Heart right ventricle (tissue), 16 donors: ENCODE measurements at regions not wholly inside any gene's neighbourhood (a gene's known extent, or its start where the extent isn't known, plus 50 kb on each side); places are given as distances from the start of the nearest gene placed in this dataset.

Source experiments
- ATAC-seq, 8 donors: fragments of 200-7000 bp; cut with Tn5 transposase; one replicate each; pipeline ENCODE4 v1.9.1; 2020; ENCODE audit warnings: mild to moderate bottlenecking in 8 of 8, moderate library complexity in 8 of 8, moderate number of reproducible peaks in 1 of 8
- DNase-seq, 2 donors: peaks; one replicate each; pipeline ENCODE4 v3.0.0-alpha.2; 2020
- H3K27ac ChIP-seq, 10 donors: fragments of 200-600 bp; sonication (generic) in 2 of 10; one replicate each; pipeline versions ENCODE4 v1.5.0 to v1.8.0; 2020 to 2022; ENCODE audit warnings: mild to moderate bottlenecking in 3 of 10
- H3K27me3 ChIP-seq, 7 donors: fragments of 200-600 bp; one replicate each; pipeline ENCODE4 v1.8.0; 2021 to 2022; ENCODE audit warnings: mild to moderate bottlenecking in 2 of 7
- H3K36me3 ChIP-seq, 9 donors: fragments of 200-600 bp; sonication (generic) in 1 of 9; one replicate each; pipeline versions ENCODE4 v1.5.0 to v1.8.0; 2020 to 2022; ENCODE audit warnings: mild to moderate bottlenecking in 2 of 9
- H3K4me1 ChIP-seq, 9 donors: fragments of 200-600 bp; sonication (generic) in 1 of 9; one replicate each; pipeline versions ENCODE4 v1.5.0 to v1.8.0; 2020 to 2022; ENCODE audit warnings: mild to moderate bottlenecking in 4 of 9
- H3K4me3 ChIP-seq, 10 donors: fragments of 200-600 bp; sonication (generic) in 2 of 10; one replicate each; pipeline versions ENCODE4 v1.5.0 to v1.8.0; 2020 to 2022; ENCODE audit warnings: mild to moderate bottlenecking in 7 of 10, moderate library complexity in 2 of 10
- H3K9me3 ChIP-seq, 11 donors: fragments of 200-600 bp in 10 of 11; sonication (generic) in 2 of 11; one replicate each; pipeline versions ENCODE4 v1.5.0 to v1.8.0; 2013 to 2022; ENCODE audit warnings: mild to moderate bottlenecking in 2 of 11, control low read depth in 1 of 11, moderate library complexity in 1 of 11
- CTCF ChIP-seq, 9 donors: fragments of 200-600 bp; sonication (generic) in 2 of 9; IDR thresholded peaks; one replicate each; pipeline versions ENCODE4 v1.5.0 to v1.8.0; 2021 to 2022; ENCODE audit warnings: antibody characterized with exemption in 9 of 9, mild to moderate bottlenecking in 5 of 9, moderate library complexity in 1 of 9
- WGBS, 2 donors: extraction: QIAGEN DNeasy Blood & Tissue Kit; methylation state at CpG; one replicate each; pipeline ENCODE4 v1.1.7; 2013; ENCODE audit warnings: inconsistent platforms in 1 of 2; 5-methylcytosine and 5-hydroxymethylcytosine counted together
- intact Hi-C, 10 donors: fragments of 100-400 bp; cut with DNase I; formaldehyde crosslinking; loops; one replicate each; pipeline versions ENCODE4 v1.11.1 to v1.14.2; 2022
- donor health status: Arrhythmogenic right ventricular cardiomyopathy.
- donor health status: ischemic (EF 13 %, LVEDD 7.1; RV severe dilation, severe dysfunction).
- donor health status: healthy with polysubstance abuse.
- donor health status: DM: no; HTN: yes; CAD: no.
- donor health status: DM: no; HTN: no; CAD: no.
- donor health status: ischemic (EF 25% LVEDD 6.9; RV normal size, moderate dysfunction).
- donor health status: ischemic (EF 25% LVEDD 5.7; RV mildly dilated, moderate dysfunction).
- donor health status: healthy.
- donor health status: DM: yes; HTN: yes; CAD: no.
- donor health status: Ischemic cardiomyopathy.
- donor health status: ischemic (EF 35%, LVEDD 5.7; RV mildly dilated, moderate dysfunction).
- donor health status: nonischemic (EF 11% LVEDD 7.7; RV severe dilation, severe dysfunction).
- donor health status: DM: yes; HTN: yes; CAD: no.
- donor health status: PGD.
- donor health status: ischemic (EF 29% LVEDD 5.4; RV normal size, mild dysfunction).
- donor health status: nonischemic (EF 23%, LVEDD 6.1; RV moderate dilation, normal function).

GRCh38 chr10:109706026-109706560 is 217.2 kb downstream of the XPNPEP1 start:
- peaks cover 0 to 23% (median 7%) of the 10 kb centered on the region in 11 donors for H3K9me3 ChIP-seq
- ATAC-seq (no peak), DNase-seq (no peak)
- intact Hi-C loops, result no loop called here
- no peak overlapping the region for H3K27ac ChIP-seq
- no peaks in the 10 kb centered on the region for H3K36me3 ChIP-seq
- WGBS, 2 donors, result 55 to 57% methylated on average over 1 of the region's 1 CpG
- H3K27me3 ChIP-seq, result no peaks in the 10 kb centered on the region
- H3K4me1 ChIP-seq, result no peaks in the 10 kb centered on the region
- no peak overlapping the region for H3K4me3 ChIP-seq
- no peak for TF ChIP-seq CTCF (IDR thresholded peaks at IDR 0.05)

- Histone ChIP-seq H3K27me3 (peaks cover 0 to 3% (median 0%) of the 10 kb centered on the region in 7 donors), H3K9me3 (no peaks in the 10 kb centered on the region), H3K4me3 (no peak overlapping the region), H3K4me1 (no peaks in the 10 kb centered on the region), H3K36me3 (no peaks in the 10 kb centered on the region), H3K27ac (no peak overlapping the region)
- ATAC-seq, result no peak
- no peak for DNase-seq
- intact Hi-C loops, result no loop called here
- WGBS, 2 donors, result 70 to 72% methylated on average over 5 of the region's 5 CpGs
- TF ChIP-seq CTCF (IDR thresholded peaks at IDR 0.05), result no peak
These were observed 221.6 kb downstream of the XPNPEP1 start for GRCh38 chr10:109701633-109702215.

- no peak overlapping the region for H3K4me3 ChIP-seq
- intact Hi-C loops, result no loop called here
- DNase-seq (no peak), ATAC-seq (no peak)
- no peaks in the 10 kb centered on the region for H3K36me3 ChIP-seq
- TF ChIP-seq CTCF (IDR thresholded peaks at IDR 0.05), result no peak
- H3K9me3 ChIP-seq, result no peaks in the 10 kb centered on the region
- no peak overlapping the region for H3K27ac ChIP-seq
- WGBS, 2 donors, result 71 to 72% methylated on average over 5 of the region's 5 CpGs
- H3K4me1 ChIP-seq, result no peaks in the 10 kb centered on the region
- peaks cover 0 to 3% (median 0%) of the 10 kb centered on the region in 7 donors for H3K27me3 ChIP-seq
These were observed 224.2 kb downstream of the XPNPEP1 start for GRCh38 chr10:109698882-109699664.

GRCh38 chr10:109698086-109698485 is 225.2 kb downstream of the XPNPEP1 start:
- TF ChIP-seq CTCF (IDR thresholded peaks at IDR 0.05), result no peak

More at GRCh38 chr10:109698086-109698485, 225.2 kb downstream of the XPNPEP1 start:
- Histone ChIP-seq H3K4me1 (no peaks in the 10 kb centered on the region), H3K27ac (no peak overlapping the region), H3K36me3 (no peaks in the 10 kb centered on the region), H3K4me3 (no peak overlapping the region), H3K27me3 (peaks cover 0 to 3% (median 0%) of the 10 kb centered on the region in 7 donors), H3K9me3 (no peaks in the 10 kb centered on the region)
- intact Hi-C loops, result no loop called here
- no peak for ATAC-seq
- WGBS, 2 donors, result 76 to 79% methylated on average over 5 of the region's 5 CpGs
- DNase-seq, result no peak
